Karpas-422 (cell line): ENCODE measurements at regions not wholly inside any gene's neighbourhood (a gene's known extent, or its start where the extent isn't known, plus 50 kb on each side); places are given as distances from the start of the nearest gene placed in this dataset.
"Not testable (repeated sequence)": the region's sequence is repeated elsewhere in the genome, so short reads cannot be mapped to it uniquely, and the experiment has no call there.

Experiments
- DNase-seq: peaks from one replicate; pipeline ENCODE4 v3.0.0-alpha.2; 2015
- H2AFZ ChIP-seq: fragments of 200-600 bp; sonication (generic); 2 replicates; pipeline ENCODE4 v1.6.1; 2014; ENCODE audit warnings: antibody characterized with exemption, low read length, mixed read lengths
- H3K27ac ChIP-seq: fragments of 200-600 bp; sonication (generic); 2 replicates; pipeline ENCODE4 v1.5.1; 2014; ENCODE audit warnings: mild to moderate bottlenecking, low read length, moderate library complexity
- H3K27me3 ChIP-seq: fragments of 200-600 bp; sonication (generic); 2 replicates; pipeline ENCODE4 v1.6.1; 2014; ENCODE audit warnings: low read length, mixed read lengths
- H3K36me3 ChIP-seq: fragments of 200-600 bp; sonication (generic); 2 replicates; pipeline ENCODE4 v1.6.1; 2014; ENCODE audit warnings: low read length, mixed read lengths; ENCODE audit not compliant: insufficient read depth
- H3K4me1 ChIP-seq: fragments of 200-600 bp; sonication (generic); 2 replicates; pipeline ENCODE4 v1.6.1; 2014; ENCODE audit warnings: mild to moderate bottlenecking, low read length, mixed read lengths
- H3K4me2 ChIP-seq: fragments of 200-600 bp; sonication (generic); 2 replicates; pipeline ENCODE4 v1.6.1; 2014; ENCODE audit warnings: low read length, low read depth, mild to moderate bottlenecking; ENCODE audit not compliant: poor library complexity, severe bottlenecking
- H3K4me3 ChIP-seq: fragments of 200-600 bp; sonication (generic); 2 replicates; pipeline ENCODE4 v1.5.1; 2014; ENCODE audit warnings: mild to moderate bottlenecking, antibody characterized with exemption, low read length, mixed read lengths
- H3K79me2 ChIP-seq: fragments of 200-600 bp; sonication (generic); 2 replicates; pipeline ENCODE4 v1.6.1; 2014; ENCODE audit warnings: mild to moderate bottlenecking, low read length, mixed read lengths
- H3K9ac ChIP-seq: fragments of 200-600 bp; sonication (generic); 2 replicates; pipeline ENCODE4 v1.6.0; 2014; ENCODE audit warnings: low read length
- H3K9me2 ChIP-seq: fragments of 200-600 bp; sonication (generic), shearing (Covaris generic); replicated peaks from 2 replicates; pipeline ENCODE4 v1.6.0; 2014; ENCODE audit warnings: mild to moderate bottlenecking, low read length, moderate library complexity; ENCODE audit not compliant: insufficient read depth
- H3K9me3 ChIP-seq: fragments of 300-700, 200-600 bp; sonication (generic); 2 replicates; pipeline ENCODE4 v1.6.1; 2014; ENCODE audit warnings: low read length, mixed read lengths
- H4K20me1 ChIP-seq: fragments of 200-600 bp; sonication (generic); 2 replicates; pipeline ENCODE4 v1.6.1; 2014; ENCODE audit warnings: mild to moderate bottlenecking, antibody characterized with exemption, low read length, low read depth; ENCODE audit not compliant: insufficient read depth

GRCh38 chr5:118293378-118293777 is 695.0 kb downstream of the DTWD2 start:
- Histone ChIP-seq H3K9me2 (no peaks in the 10 kb centered on the region), H3K27me3 (no peaks in the 10 kb centered on the region), H4K20me1 (no peaks in the 10 kb centered on the region), H3K4me3 (no peak overlapping the region), H3K4me1 (no peaks in the 10 kb centered on the region), H3K79me2 (no peaks in the 10 kb centered on the region), H3K9me3 (no peaks in the 10 kb centered on the region), H3K27ac (no peak overlapping the region), H3K36me3 (no peaks in the 10 kb centered on the region), H2AFZ (no peak overlapping the region), H3K9ac (no peak overlapping the region), H3K4me2 (no peak overlapping the region)
- DNase-seq, result no peak

DNA sequence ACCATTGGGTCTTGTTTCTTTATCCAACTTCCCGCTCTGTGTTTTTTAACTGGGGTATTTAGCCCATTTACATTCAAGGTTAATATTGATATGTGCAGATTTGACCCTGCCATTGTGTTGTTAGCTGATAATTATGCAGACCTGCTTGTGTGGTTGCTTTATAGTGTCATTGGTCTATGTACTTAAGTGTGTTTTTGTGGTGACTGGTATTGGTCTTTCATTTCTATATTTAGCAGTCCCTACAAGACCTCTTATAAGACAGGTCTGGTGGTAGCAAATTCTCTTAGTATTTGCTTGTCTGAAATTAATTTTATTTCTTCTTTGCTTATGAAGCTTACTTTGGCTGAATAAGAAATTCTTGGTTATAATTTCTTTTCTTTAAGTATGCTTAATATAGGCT is 698.1 kb downstream of the DTWD2 start:
- Histone ChIP-seq H3K4me1 (no peaks in the 10 kb centered on the region), H3K4me3 (no peak overlapping the region), H2AFZ (no peak overlapping the region), H3K9me2 (no peaks in the 10 kb centered on the region), H3K9ac (no peak overlapping the region), H4K20me1 (no peaks in the 10 kb centered on the region), H3K79me2 (no peaks in the 10 kb centered on the region), H3K9me3 (no peaks in the 10 kb centered on the region), H3K4me2 (no peak overlapping the region), H3K27me3 (no peaks in the 10 kb centered on the region), H3K27ac (no peak overlapping the region), H3K36me3 (no peaks in the 10 kb centered on the region)
- DNase-seq, result no peak

DNA sequence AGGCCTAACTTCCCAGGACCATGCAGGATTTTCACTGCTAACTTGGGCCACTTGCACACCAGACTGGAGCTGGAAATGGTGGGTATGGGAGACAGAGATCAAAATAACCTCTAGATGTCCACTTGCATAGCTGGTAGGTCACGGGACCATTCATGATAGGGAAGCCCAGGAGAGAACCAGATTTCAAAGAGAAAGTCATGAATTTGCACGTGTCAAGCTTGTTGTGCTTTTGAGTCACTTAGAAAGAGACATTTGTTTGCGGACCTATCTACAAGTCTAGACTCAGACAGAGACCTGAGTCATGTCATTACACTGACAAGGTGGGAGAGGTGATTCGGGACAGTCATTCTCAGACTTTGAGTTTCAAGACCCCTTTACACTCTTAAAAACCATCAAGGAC is 704.1 kb downstream of the DTWD2 start:
- not testable (repeated sequence) for H3K27me3 ChIP-seq, H3K9ac ChIP-seq, H3K9me2 ChIP-seq, H3K36me3 ChIP-seq, H3K9me3 ChIP-seq, H3K4me2 ChIP-seq, H3K79me2 ChIP-seq, H3K27ac ChIP-seq, H2AFZ ChIP-seq, H3K4me3 ChIP-seq, H4K20me1 ChIP-seq, DNase-seq, H3K4me1 ChIP-seq

DNA sequence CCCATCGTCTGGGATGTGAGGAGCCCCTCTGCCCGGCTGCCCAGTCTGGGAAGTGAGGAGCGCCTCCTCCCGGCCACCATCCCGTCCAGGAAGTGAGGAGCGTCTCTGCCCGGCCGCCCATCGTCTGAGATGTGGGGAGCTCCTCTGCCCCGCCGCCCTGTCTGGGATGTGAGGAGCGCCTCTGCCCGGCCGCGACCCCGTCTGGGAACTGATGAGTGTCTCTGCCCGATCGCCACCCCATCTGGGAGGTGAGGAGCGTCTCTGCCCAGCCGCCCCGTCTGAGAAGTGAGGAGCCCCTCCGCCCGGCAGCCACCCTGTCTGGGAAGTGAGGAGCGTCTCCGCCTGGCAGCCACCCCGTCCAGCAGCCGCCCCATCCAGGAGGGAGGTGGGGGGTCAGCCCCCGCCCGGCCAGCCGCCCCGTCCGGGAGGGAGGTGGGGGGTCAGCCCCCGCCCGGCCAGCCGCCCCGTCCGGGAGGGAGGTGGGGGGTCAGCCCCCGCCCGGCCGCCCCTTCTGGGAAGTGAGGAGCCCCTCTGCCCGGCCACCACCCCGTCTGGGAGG is 705.8 kb downstream of the DTWD2 start:
- H3K27me3 ChIP-seq, H3K79me2 ChIP-seq, H3K4me3 ChIP-seq, H3K9ac ChIP-seq, H3K27ac ChIP-seq, H4K20me1 ChIP-seq, H3K9me2 ChIP-seq, H3K9me3 ChIP-seq, DNase-seq, H3K4me1 ChIP-seq, H3K4me2 ChIP-seq, H2AFZ ChIP-seq, H3K36me3 ChIP-seq: not testable (repeated sequence)

DNA sequence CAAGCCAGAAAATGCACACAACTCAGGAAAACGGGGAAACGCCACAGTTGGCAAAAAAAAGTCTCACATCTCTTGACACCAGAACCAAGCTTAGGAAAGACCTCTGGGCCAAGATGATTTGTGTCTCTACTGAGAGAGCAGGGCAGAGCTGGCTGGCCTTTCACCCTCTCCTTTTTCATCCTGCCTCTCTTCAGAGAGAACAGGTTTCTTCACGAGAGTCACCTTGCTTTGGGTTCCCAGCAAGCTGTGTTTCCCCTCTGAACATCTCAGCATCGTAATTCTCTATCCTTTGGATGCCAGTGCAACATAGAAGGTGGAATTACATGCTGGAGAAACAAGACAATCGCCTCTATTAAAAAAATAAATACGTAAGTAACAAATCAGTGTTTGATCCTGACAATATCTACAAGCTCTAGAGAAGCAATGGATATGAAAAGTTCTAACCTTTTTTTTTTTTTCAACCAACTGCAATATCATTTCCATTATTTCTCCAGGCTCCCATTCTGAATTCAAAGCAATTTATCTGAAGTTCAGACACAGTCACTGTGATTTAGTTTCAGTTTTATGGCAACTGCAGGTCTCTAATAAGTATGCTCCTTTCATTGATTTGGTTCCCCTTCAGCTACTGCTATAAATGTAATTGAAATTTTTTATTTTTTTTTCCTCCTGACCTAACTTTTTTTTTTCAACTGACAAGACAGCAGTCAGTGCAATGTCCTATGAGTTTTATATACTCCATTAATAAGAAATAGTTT is 708.6 kb downstream of the DTWD2 start:
- no peak for DNase-seq
- no peak overlapping the region for H3K4me3 ChIP-seq
- H3K9ac ChIP-seq, result no peak overlapping the region
- peaks cover 4% of the 10 kb centered on the region; the same call in 1 of the 2 replicates for H3K9me3 ChIP-seq
- H3K27ac ChIP-seq, result no peak overlapping the region
- no peaks in the 10 kb centered on the region for H3K36me3 ChIP-seq
- H3K9me2 ChIP-seq, result no peaks in the 10 kb centered on the region
- H2AFZ ChIP-seq, result no peak overlapping the region
- H3K27me3 ChIP-seq, result no peaks in the 10 kb centered on the region
- H4K20me1 ChIP-seq, result no peaks in the 10 kb centered on the region
- H3K4me1 ChIP-seq, result no peaks in the 10 kb centered on the region
- H3K79me2 ChIP-seq, result no peaks in the 10 kb centered on the region
- no peak overlapping the region for H3K4me2 ChIP-seq

DNA sequence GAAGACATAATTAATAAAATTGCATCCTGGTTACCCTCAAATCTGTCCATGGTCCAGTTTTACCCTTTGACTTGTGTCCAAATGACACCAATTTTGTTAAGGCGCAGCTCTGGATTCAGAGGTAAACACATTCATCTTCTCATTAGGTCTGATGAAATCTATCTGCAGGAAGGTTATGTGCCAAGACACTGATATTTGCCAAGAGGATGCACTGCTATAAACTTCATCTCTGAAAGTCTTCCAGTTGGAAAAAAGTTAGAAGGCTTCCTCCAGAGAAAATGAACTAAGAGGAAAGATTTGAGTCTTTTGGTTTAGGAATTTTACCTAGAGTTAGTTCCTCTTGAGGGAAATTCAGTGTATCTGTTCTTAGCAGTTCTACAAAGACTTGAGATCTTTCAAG is 717.8 kb downstream of the DTWD2 start:
- H3K4me1 ChIP-seq, result no peaks in the 10 kb centered on the region
- no peaks in the 10 kb centered on the region for H3K9me2 ChIP-seq
- no peaks in the 10 kb centered on the region for H3K27me3 ChIP-seq
- no peaks in the 10 kb centered on the region for H4K20me1 ChIP-seq
- no peak overlapping the region for H3K9ac ChIP-seq
- H3K4me3 ChIP-seq, result no peak overlapping the region
- H3K27ac ChIP-seq, result no peak overlapping the region
- DNase-seq, result no peak
- H3K4me2 ChIP-seq, result no peak overlapping the region
- H2AFZ ChIP-seq, result no peak overlapping the region
- H3K36me3 ChIP-seq, result no peaks in the 10 kb centered on the region
- H3K79me2 ChIP-seq, result no peaks in the 10 kb centered on the region
- H3K9me3 ChIP-seq, result peaks cover 7% of the 10 kb centered on the region; the same call in 1 of the 2 replicates

GRCh38 chr5:118258223-118258622 is 730.1 kb downstream of the DTWD2 start:
- Histone ChIP-seq H3K4me3 (no peak overlapping the region), H3K27ac (no peak overlapping the region), H3K36me3 (no peaks in the 10 kb centered on the region), H3K4me1 (no peaks in the 10 kb centered on the region), H3K9ac (no peak overlapping the region), H3K27me3 (no peaks in the 10 kb centered on the region), H3K79me2 (no peaks in the 10 kb centered on the region), H3K9me2 (no peaks in the 10 kb centered on the region), H2AFZ (no peak overlapping the region), H4K20me1 (no peaks in the 10 kb centered on the region), H3K4me2 (no peak overlapping the region), H3K9me3 (no peaks in the 10 kb centered on the region)
- no peak for DNase-seq

GRCh38 chr5:118257066-118257465 is 731.3 kb downstream of the DTWD2 start:
- H3K4me3 ChIP-seq, result no peak overlapping the region
- no peak overlapping the region for H3K4me2 ChIP-seq
- no peak overlapping the region for H3K9ac ChIP-seq
- H2AFZ ChIP-seq, result no peak overlapping the region
- H3K9me3 ChIP-seq, result no peaks in the 10 kb centered on the region
- no peaks in the 10 kb centered on the region for H3K27me3 ChIP-seq
- DNase-seq, result no peak
- no peaks in the 10 kb centered on the region for H4K20me1 ChIP-seq
- H3K9me2 ChIP-seq, result no peaks in the 10 kb centered on the region
- no peaks in the 10 kb centered on the region for H3K4me1 ChIP-seq
- H3K79me2 ChIP-seq, result no peaks in the 10 kb centered on the region
- H3K27ac ChIP-seq, result no peak overlapping the region
- H3K36me3 ChIP-seq, result no peaks in the 10 kb centered on the region
